Activated T-cell treated with anti-CD3 and anti-CD28 coated beads for 24 hours (primary cell): ENCODE measurements at regions not wholly inside any gene's neighbourhood (a gene's known extent, or its start where the extent isn't known, plus 50 kb on each side); places are given as distances from the start of the nearest gene placed in this dataset.

ENCODE experiments used
- DNase-seq: peaks from one replicate; pipeline ENCODE4 v3.0.0-alpha.2; 2020; ENCODE audit warnings: low read depth

- no peak for DNase-seq
Observed at GRCh38 chr16:17647879-17648872, 177.4 kb upstream of the XYLT1 start.

- DNase-seq, result no peak
Observed at GRCh38 chr16:17643935-17644334, 173.2 kb upstream of the XYLT1 start.

- no peak for DNase-seq
Observed at GRCh38 chr16:17641990-17642389, 171.2 kb upstream of the XYLT1 start.

- DNase-seq, result no peak
Observed at GRCh38 chr16:17638134-17638533, 167.4 kb upstream of the XYLT1 start.

DNA sequence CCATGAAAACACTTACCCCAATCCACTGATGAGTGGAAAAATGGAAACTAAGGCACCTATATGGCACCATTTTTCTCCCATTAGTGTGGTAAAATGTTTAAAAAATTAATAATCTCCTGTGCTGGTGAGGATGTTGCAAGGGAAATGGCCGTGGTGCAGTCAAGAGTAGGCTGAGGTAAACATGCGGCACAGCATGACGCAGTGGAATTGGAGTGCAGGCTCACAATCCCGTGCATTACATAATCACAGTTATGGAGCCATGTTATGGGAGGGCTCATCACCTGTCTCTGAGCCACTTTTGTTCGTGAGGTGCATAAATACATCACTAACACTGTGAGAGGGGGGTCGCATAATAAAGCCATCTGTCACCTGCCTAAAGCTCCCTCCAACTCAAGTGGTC lies 164.4 kb upstream of the XYLT1 start:
- no peak for DNase-seq

DNA sequence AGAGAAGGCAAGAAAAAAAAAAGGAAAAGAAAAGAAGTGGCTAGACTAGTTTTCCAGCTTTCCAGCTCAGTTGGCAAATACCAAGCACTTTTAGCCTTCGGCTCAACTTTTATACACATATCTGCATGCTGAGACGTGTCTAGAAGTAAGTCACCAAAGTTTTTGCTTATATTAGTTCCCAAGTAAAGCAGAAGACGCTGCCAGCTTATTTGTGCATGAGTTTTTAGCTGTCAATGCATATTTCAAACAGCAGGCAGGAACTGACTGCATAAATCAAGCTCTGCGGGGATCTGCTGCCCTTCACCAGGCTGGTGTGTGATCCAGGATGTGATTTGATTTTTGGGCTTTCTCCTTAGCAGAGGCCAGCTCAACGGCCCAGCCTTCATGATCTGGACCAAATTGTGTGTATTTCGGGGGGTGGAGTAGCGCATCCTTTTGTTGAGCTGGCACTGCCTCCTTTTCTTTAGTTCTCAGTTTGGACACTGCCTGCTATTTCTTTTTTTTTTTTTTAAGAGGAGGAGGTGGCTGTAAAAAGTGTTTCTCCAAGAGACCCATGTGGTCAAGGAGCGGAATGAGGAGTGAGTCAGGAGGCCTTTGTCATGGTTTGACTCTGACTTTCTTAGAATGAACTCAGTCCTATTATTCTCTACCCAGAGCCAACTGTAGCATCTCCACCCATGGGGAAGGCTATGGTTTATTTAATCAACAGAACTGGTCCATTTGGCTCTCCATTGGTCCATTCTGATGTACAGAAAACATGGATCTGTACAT lies 162.6 kb upstream of the XYLT1 start:
- DNase-seq, result no peak

DNA sequence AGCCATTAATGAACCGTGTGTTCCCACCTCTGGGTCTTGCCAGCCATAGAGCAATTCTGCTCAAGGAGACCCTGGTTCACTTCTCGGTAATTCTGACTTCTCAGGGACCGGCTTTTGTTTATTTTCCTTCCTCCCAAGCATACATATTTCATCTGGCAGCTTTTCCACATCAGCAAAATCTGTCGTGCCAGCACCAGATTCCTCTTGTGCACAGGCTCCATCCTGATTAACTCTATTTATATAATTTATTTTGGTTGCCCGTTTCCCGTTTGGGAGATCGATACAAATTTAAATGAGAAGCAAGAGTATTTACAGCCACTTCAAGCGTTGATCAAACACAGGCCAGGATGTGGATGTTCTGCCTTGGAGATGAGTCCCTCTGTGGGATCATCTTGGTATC lies 161.9 kb upstream of the XYLT1 start:
- no peak for DNase-seq

GRCh38 chr16:17629936-17630335 lies 159.2 kb upstream of the XYLT1 start:
- DNase-seq, result no peak

GRCh38 chr16:17628983-17629382 lies 158.2 kb upstream of the XYLT1 start:
- DNase-seq, result no peak

DNA sequence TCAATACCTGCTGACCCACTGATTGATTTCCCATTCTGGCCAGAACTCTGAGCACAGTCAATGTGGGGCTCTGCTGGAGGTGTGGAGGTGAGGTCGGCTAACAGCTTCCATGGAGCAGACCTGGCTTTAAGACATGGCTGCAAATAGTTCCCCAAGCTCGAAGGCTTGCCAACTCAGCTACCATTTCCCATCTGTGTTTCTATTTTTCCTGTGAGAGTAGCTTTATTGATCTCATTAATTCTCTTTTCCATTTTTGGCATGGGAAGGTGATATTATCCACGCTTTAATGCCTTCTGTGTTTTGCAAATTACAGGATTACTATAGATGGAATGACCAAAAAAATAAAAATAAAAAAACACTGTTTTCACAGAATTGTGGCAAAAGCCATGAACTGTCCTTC lies 151.6 kb upstream of the XYLT1 start:
- no peak for DNase-seq

DNA sequence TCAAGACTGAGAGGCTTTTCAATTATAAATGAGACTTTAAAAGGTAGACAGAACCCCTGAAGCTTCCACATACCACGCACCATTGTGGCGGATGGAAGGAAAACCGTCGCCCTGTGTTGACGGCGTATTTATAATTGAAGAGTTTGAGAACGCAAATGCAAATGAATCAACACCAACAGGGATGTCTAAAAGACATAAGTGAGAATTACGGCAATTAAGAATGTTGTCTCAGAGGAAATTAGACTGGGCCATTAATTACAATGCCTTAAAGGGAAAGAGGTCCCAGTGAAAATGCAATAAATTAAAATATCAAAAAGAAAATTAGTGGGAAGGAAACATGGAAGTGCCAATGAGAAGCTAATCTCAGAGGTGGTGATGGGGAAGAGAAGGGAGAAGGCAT lies 148.5 kb upstream of the XYLT1 start:
- no peak for DNase-seq

DNA sequence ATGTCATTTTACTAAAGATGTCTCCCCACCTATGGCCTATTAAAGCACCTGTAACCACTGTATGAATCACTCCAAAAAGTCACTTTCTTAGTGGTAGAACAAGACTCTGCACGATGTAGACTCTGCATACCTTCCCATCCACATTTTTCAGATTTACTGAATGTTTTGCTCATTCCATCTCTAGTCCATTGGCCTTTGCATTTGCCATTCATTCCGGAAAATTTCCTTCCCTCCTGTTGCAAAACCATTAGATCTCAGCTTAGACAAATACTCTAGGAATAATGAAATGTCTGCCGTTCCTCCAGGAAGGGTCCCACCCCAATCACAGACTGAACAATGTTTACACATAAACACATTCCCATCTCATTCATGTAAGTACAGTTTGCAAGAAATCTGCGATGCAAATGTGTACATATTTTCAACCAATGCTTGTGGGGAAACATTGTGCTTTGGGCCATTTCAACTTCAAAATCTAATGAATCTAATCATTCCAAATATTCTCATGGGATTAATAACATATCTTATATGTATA lies 146.3 kb upstream of the XYLT1 start:
- no peak for DNase-seq

DNA sequence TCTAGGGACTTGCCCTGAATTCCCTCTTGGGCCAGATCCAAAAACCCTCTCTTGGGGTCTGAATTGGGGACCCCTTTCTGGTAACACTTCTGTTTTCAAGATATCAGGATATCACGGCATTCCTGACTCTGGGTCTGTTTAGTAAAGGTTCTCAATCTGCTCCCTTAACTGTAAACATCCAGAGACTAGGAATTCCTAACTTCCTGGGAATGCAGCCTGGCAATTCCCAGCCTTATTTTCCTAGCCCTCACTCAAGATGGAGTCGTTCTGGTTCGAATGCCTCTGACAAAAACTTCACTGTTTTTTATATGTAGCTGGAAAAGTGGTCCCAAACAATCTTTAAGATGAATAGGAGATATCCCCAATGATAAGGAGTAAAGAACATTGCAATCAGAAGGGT lies 141.6 kb upstream of the XYLT1 start:
- no peak for DNase-seq

DNA sequence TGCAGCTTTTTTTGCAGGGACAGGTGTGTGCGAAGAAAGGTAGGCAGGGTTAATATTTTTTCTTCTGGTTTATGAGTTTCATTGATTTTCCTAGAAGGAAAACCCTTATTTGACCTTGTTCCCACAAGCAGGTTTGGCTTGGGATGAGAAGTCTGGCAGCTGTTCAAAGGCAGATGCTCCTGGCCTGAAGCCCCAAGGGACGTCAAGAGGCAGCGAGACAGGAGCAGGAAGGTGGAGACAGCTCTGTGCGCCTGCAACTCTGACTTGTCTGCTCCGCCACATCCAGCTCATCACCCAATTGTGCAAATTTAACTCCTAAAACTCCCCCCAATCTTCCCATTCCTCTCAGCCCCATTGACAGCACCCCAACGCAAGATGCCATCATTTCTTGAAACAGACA lies 136.8 kb upstream of the XYLT1 start:
- DNase-seq, result no peak

DNA sequence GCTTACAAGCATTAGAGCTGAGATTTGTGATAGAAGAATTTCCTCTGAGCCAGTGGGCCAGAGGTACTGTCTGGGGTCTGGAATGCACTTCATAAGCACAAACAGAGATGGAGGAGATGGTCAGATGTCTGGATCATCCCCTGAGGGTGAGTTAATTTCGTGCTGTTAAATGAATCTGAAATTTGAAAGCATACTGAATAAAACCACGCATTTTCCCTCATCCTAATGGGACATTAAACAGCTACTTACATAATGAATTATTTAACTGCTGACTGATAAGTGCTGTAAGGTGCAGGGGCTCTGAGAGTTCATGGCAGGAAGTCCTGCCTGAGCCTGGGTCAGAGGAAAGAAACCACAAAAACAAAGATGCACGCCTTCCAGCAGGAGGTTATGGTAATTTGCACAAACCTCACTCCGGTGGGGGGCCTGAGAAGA lies 136.3 kb upstream of the XYLT1 start:
- no peak for DNase-seq

DNA sequence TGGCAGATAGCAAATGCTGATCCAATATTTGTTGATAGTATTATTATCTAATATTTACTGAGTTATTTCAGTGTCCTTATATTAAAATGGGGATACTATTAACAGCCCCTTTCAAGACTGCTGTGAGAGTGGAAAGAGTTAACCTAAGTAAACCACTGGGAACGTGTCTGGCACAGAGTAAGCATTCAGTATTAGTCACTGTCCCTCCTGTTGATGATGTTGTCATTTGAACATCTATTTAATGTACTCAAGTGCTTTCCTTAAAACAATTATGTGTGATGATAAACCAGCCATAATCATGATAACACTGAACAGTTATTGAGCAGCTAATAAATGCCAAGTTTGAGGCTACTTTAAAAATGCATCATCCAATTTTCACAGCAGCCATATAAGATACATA lies 135.7 kb upstream of the XYLT1 start:
- no peak for DNase-seq

DNA sequence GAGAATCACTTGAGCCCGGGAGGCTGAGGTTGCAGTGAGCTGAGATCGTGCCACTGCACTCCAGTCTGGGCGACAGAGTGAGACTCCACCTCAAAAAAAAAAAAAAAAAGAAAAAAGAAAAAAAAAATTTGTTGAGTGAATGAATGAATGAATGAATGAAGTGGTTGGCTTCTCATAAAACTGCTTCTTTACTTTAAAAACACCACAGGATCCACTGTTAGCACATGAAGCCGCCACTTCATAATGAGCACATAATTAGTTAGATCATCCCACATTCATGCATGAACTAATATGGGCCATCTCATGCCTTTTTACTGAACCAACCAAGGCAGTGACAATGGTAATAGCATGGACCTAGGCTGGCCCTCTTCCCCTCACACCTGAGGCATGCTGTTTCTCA lies 135.0 kb upstream of the XYLT1 start:
- no peak for DNase-seq

GRCh38 chr16:17603626-17604025 lies 132.9 kb upstream of the XYLT1 start:
- no peak for DNase-seq

DNA sequence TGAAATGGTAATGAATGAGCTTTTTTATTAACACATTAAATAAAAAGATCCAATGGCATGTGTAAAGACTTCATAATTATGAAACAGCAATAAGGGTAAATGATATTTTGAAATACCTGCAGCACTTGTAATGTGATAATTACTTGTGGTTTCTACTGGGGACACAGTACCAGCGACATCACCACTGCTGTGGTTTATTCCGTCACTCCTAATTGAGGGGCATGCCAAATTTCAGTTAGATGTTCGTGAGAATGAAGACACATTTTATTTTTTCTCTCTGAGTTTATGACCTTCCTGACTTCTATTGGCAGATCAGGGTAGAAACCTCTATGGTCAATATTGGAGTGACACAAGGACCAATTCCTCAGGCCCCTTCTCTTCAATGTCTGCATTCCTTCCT lies 131.9 kb upstream of the XYLT1 start:
- DNase-seq, result no peak

- DNase-seq, result no peak
Observed at GRCh38 chr16:17598968-17599367, 128.2 kb upstream of the XYLT1 start.

GRCh38 chr16:17591655-17592405 lies 121.1 kb upstream of the XYLT1 start:
- DNase-seq, result no peak
